SU-DHL-6 (cell line): ENCODE measurements at regions not wholly inside any gene's neighbourhood (a gene's known extent, or its start where the extent isn't known, plus 50 kb on each side); places are given as distances from the start of the nearest gene placed in this dataset.

Source experiments
- H2AFZ ChIP-seq: fragments of 200-600 bp; sonication (generic); 2 replicates; pipeline ENCODE4 v1.6.1; 2014; ENCODE audit warnings: low read depth, mild to moderate bottlenecking, moderate library complexity, mixed read lengths, antibody characterized with exemption, low read length; ENCODE audit not compliant: severe bottlenecking
- H3F3A ChIP-seq: fragments of 200-600 bp; shearing (Covaris generic); 2 replicates; pipeline ENCODE4 v1.6.0; 2016; ENCODE audit warnings: antibody characterized with exemption, mild to moderate bottlenecking; ENCODE audit not compliant: insufficient read depth
- H3K27ac ChIP-seq: fragments of 200-600 bp; sonication (generic); 2 replicates; pipeline ENCODE4 v1.5.1; 2016; ENCODE audit warnings: low read depth, mild to moderate bottlenecking, low read length, moderate library complexity, mixed read lengths
- H3K27me3 ChIP-seq: fragments of 200-600 bp; sonication (generic), shearing (Covaris generic); 2 replicates; pipeline ENCODE4 v1.6.0; 2014; ENCODE audit warnings: mild to moderate bottlenecking, low read length
- H3K36me3 ChIP-seq: fragments of 200-600 bp; sonication (generic); 2 replicates; pipeline ENCODE4 v1.6.1; 2014; ENCODE audit warnings: mild to moderate bottlenecking, low read length, mixed read lengths
- H3K4me2 ChIP-seq: fragments of 300-600, 200-600 bp; shearing (Covaris generic), sonication (generic); 2 replicates; pipeline ENCODE4 v1.6.0; 2014; ENCODE audit warnings: low read length, low read depth, mild to moderate bottlenecking; ENCODE audit not compliant: poor library complexity, severe bottlenecking
- H3K4me3 ChIP-seq: fragments of 200-600 bp; sonication (generic); 2 replicates; pipeline ENCODE4 v1.5.1; 2014; ENCODE audit warnings: antibody characterized with exemption, low read length, mild to moderate bottlenecking, mixed read lengths; ENCODE audit not compliant: insufficient read depth, poor library complexity, severe bottlenecking
- H3K79me2 ChIP-seq: fragments of 200-600 bp; sonication (generic); 2 replicates; pipeline ENCODE4 v1.6.1; 2014; ENCODE audit warnings: mild to moderate bottlenecking, low read length, moderate library complexity; ENCODE audit not compliant: insufficient read depth
- H3K9ac ChIP-seq: fragments of 200-600 bp; sonication (generic); 2 replicates; pipeline ENCODE4 v1.7.0; 2014; ENCODE audit warnings: mild to moderate bottlenecking, low read length
- H3K9me2 ChIP-seq: fragments of 200-600 bp; sonication (generic); replicated peaks from 2 replicates; pipeline ENCODE4 v1.6.1; 2014; ENCODE audit warnings: low read length; ENCODE audit not compliant: insufficient read depth
- H3K9me3 ChIP-seq: fragments of 200-600 bp; sonication (generic); 2 replicates; pipeline ENCODE4 v1.6.1; 2014; ENCODE audit warnings: low read length, mixed read lengths; ENCODE audit not compliant: insufficient read depth
- H4K20me1 ChIP-seq: fragments of 200-600 bp; sonication (generic); 2 replicates; pipeline ENCODE4 v1.6.1; 2014; ENCODE audit warnings: low read depth, mild to moderate bottlenecking, antibody characterized with exemption, low read length, moderate library complexity, mixed read lengths
- EZH2phosphoT487 ChIP-seq: fragments of 200-600 bp; sonication (generic), shearing (Covaris generic); conservative IDR thresholded peaks from 2 replicates; pipeline ENCODE4 v1.6.1; 2018; ENCODE audit warnings: mild to moderate bottlenecking, antibody characterized with exemption, low read length, moderate library complexity, mixed read lengths
- TF ChIP-seq, protein P1 (sequence below): fragments of 200-600 bp; sonication (generic); IDR thresholded peaks from one replicate; pipeline ENCODE4 v1.5.1; 2017; ENCODE audit warnings: antibody characterized with exemption, mild to moderate bottlenecking, low read length, moderate library complexity; ENCODE audit not compliant: insufficient read depth, poor library complexity, severe bottlenecking

DNA sequence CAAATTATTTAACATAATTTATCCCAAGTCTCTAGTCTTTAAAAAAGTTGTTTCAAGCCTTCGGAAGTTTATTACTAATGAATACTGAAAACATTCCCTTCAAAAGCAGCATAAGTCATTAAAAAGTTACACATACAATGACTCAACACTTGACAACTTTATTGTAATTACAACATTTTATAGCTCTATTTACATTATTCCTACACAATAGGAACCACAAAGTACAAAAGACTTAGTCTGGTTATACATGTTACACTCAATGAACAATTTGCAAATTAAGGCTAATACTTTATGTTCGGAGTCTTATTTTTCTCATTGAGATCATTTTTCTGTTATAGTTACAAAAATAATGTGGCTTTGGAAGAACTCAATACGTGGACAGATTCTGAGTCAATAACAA is 114.4 kb upstream of the POF1B start:
- H3K4me2 ChIP-seq, result no peak overlapping the region
- no peak overlapping the region for H3K4me3 ChIP-seq
- no peak for TF ChIP-seq EZH2phosphoT487
- TF ChIP-seq, protein P1, sequence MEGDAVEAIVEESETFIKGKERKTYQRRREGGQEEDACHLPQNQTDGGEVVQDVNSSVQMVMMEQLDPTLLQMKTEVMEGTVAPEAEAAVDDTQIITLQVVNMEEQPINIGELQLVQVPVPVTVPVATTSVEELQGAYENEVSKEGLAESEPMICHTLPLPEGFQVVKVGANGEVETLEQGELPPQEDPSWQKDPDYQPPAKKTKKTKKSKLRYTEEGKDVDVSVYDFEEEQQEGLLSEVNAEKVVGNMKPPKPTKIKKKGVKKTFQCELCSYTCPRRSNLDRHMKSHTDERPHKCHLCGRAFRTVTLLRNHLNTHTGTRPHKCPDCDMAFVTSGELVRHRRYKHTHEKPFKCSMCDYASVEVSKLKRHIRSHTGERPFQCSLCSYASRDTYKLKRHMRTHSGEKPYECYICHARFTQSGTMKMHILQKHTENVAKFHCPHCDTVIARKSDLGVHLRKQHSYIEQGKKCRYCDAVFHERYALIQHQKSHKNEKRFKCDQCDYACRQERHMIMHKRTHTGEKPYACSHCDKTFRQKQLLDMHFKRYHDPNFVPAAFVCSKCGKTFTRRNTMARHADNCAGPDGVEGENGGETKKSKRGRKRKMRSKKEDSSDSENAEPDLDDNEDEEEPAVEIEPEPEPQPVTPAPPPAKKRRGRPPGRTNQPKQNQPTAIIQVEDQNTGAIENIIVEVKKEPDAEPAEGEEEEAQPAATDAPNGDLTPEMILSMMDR, result no peak
- H3K9me2 ChIP-seq, result no peaks in the 10 kb centered on the region
- no peaks in the 10 kb centered on the region for H3K27me3 ChIP-seq
- no peak overlapping the region for H3K9ac ChIP-seq
- no peaks in the 10 kb centered on the region for H4K20me1 ChIP-seq
- H2AFZ ChIP-seq, result no peak overlapping the region
- no peak overlapping the region for H3K27ac ChIP-seq
- no peaks in the 10 kb centered on the region for H3K79me2 ChIP-seq
- no peaks in the 10 kb centered on the region for H3K36me3 ChIP-seq
- no peaks in the 10 kb centered on the region for H3K9me3 ChIP-seq
- no peaks in the 10 kb centered on the region for H3F3A ChIP-seq

DNA sequence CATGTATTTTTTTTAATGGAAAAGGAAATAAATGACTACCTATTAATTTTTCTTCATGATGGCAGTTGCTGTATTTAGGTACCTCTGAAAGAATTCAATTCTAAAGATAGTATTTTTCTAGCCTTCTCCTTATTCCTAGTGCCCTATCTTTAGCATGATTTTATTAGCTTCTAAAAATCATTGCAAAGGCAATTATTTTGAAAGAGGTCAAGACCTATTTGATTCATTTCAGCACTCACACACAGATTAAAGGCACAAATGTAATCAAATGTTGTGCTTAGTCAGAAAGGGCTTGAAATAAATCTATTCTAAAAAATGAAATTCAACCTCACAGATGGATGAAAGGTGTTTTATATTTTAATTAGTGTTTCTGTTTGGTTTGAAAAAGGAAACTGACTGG is 74.8 kb upstream of the POF1B start:
- Histone ChIP-seq H3K4me2 (no peak overlapping the region), H2AFZ (no peak overlapping the region), H3K9me3 (no peaks in the 10 kb centered on the region), H3K27me3 (no peaks in the 10 kb centered on the region), H3K9me2 (no peaks in the 10 kb centered on the region), H3K27ac (no peak overlapping the region), H3K36me3 (no peaks in the 10 kb centered on the region), H3K4me3 (no peak overlapping the region), H4K20me1 (no peaks in the 10 kb centered on the region), H3F3A (no peaks in the 10 kb centered on the region), H3K9ac (no peak overlapping the region), H3K79me2 (no peaks in the 10 kb centered on the region)
- no peak for TF ChIP-seq EZH2phosphoT487
- TF ChIP-seq, protein P1, result no peak

DNA sequence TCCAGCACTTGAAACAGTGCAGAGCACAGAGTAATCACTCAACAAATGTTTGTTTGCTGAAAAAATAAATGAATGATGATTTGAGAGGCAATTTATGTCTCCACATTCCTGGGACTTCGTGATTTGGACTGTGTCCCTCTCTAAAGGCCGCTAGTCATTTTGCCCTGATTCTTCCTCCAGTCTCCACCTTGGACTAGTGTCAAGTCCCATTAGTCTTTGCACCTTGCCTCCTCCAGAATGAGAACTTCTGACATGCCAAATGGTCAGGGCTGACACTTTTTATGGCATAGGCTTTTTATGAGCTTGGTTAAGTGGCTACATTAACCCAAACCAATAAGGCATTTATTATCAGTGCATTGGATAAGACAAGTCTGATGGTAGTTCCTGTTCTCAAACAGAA is 65.1 kb upstream of the POF1B start:
- no peak overlapping the region for H3K4me2 ChIP-seq
- no peaks in the 10 kb centered on the region for H3K36me3 ChIP-seq
- H3K27ac ChIP-seq, result no peak overlapping the region
- H3F3A ChIP-seq, result no peaks in the 10 kb centered on the region
- H3K27me3 ChIP-seq, result no peaks in the 10 kb centered on the region
- H3K9ac ChIP-seq, result no peak overlapping the region
- no peak overlapping the region for H2AFZ ChIP-seq
- no peaks in the 10 kb centered on the region for H4K20me1 ChIP-seq
- no peaks in the 10 kb centered on the region for H3K9me2 ChIP-seq
- no peak for TF ChIP-seq EZH2phosphoT487
- TF ChIP-seq, protein P1, result no peak
- no peak overlapping the region for H3K4me3 ChIP-seq
- H3K79me2 ChIP-seq, result no peaks in the 10 kb centered on the region
- no peaks in the 10 kb centered on the region for H3K9me3 ChIP-seq
